GM12874 (cell line): ENCODE measurements at regions not wholly inside any gene's neighbourhood (a gene's known extent, or its start where the extent isn't known, plus 50 kb on each side); places are given as distances from the start of the nearest gene placed in this dataset.

Source experiments
- TF ChIP-seq, protein P1 (sequence below): IDR thresholded peaks from 2 replicates; pipeline ENCODE4 v1.5.1; 2011; ENCODE audit warnings: low read depth, mild to moderate bottlenecking, control low read depth, low read length, moderate library complexity; ENCODE audit not compliant: insufficient read depth

DNA sequence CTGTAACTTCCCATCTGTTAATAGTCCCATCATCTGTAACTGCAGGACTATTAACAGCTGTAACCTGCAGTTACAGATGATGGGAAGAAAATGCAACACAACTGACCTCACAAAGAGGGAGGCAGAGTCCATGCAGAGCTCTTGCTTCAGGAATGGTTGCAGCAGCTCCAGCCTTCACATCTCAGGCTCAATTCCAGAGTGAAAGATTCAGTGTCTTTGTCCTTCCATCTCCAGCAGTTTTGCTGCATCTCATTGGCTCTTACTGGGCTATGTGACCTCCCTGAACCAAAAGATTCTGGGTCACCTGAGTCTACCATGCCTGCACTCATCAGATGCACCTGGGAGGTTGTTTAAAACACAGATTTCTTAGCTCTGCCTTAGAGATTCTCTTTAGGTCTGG lies 686.7 kb downstream of the MATN1 start:
- TF ChIP-seq, protein P1, sequence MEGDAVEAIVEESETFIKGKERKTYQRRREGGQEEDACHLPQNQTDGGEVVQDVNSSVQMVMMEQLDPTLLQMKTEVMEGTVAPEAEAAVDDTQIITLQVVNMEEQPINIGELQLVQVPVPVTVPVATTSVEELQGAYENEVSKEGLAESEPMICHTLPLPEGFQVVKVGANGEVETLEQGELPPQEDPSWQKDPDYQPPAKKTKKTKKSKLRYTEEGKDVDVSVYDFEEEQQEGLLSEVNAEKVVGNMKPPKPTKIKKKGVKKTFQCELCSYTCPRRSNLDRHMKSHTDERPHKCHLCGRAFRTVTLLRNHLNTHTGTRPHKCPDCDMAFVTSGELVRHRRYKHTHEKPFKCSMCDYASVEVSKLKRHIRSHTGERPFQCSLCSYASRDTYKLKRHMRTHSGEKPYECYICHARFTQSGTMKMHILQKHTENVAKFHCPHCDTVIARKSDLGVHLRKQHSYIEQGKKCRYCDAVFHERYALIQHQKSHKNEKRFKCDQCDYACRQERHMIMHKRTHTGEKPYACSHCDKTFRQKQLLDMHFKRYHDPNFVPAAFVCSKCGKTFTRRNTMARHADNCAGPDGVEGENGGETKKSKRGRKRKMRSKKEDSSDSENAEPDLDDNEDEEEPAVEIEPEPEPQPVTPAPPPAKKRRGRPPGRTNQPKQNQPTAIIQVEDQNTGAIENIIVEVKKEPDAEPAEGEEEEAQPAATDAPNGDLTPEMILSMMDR = no peak

DNA sequence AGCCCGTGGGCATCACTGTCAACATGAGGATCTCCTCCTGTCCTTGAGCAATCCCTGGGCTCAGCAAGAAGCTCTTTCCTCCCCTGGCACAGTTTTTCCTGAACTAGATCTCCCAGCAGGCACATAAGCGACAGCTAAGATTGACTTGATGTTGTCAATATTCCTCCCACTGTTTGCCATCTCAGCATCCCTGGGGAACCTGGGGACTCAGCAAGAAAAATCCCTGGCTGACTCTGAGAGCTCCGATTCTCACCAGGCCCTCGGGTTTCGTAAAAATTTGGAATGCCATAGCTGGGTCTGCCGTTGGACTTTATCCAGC lies 687.2 kb downstream of the MATN1 start:
- TF ChIP-seq, protein P1 = no peak

DNA sequence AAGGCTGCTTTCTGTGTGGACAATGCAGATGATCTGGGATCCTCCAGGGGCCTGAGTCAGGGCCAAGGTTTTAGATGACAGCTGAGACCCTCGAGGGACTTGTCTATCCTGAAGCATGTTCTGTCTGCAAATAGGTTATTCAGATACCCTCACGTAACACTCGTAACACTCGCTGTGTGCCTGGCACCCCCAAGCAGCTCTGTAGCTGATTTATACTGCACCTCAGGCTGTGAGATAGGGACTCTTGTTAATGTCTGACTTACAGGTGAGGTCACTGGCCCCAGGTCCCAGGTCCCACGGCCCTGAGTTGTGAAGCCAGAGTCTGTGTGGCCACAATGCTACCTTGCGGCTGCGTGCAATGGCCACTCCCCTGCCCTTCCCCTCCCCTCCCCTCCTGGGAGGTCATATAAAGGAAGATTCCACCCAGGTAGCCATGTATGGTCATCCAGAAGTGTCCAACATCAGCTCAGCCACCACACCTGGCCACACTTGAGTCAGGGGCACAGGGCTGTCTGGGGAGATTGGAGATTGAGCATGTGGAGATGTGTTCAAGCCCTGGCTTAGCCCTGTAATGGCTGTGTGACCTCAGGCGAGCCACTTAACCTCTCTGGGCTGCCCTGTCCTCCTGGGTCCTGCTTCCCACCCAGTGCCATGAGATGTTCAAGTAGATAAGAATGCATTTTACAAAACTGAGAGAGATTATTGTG lies 687.7 kb downstream of the MATN1 start:
- TF ChIP-seq, protein P1 = no peak

DNA sequence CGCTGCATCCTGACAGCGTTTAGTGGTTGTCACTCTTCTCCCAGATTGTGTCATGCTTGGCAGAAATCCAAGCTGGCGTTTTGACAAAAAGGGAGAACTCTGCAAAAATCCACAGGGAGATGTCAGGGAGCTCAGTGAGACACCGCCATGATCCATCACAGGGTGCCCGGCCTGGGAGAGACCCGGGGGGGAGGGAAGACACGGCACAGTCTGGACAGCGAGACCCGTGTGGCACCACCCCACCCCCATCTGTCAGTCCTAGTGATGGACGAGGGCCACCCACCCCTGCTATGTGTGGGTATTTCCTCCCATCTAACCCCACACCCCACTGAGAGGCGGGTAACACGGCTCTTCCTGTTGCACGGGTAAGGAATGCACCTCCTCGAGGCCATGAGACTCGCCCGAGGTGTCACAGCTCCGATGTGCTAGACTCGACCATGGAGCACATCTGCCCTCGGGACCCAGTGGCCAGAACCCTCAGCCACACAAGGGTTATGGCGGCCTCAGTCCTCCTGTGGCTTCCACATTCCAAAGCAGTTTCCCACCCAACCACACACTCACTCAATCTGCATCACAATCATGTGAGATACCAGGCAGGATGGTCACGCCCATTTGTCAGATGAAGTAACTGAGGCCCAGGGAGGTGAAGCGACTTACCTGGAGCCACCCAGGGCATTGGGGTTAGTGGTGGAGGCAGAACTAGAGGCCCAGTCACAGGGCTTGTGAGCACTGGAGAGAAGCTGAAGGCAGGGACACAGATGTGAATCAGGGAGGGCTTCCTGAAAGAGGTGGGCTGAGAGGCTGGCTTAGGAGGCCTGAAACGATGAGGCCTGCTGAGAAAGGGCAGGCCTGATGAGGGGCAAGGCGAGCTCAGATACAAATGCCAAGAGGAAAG lies 688.5 kb downstream of the MATN1 start:
- TF ChIP-seq, protein P1 = no peak

DNA sequence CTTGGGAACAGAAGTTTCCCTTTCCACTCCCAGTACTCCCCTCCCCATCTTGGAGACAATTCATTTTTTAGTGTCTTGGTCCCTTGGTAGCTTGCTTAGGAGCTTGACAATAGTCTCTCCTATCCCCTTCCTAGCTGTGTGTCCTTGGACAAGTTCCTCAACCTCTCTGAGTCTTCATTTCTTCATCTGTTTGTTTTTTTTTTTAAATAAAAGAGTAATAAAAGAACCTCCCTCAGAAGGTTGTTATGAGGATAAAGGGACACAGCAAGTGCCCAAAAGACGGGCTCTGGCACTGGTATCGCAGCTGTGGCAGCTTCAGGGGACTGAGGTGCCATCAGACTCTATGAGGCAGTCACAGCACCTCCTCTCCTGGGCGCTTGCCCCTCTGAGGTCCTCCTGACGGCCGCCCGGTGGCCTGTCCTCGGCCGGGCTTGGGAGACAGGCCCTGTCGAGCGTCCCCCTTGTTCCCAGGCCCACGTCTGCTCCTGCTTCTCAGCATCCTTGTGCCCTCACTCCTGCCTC lies 689.2 kb downstream of the MATN1 start:
- TF ChIP-seq, protein P1 = no peak

DNA sequence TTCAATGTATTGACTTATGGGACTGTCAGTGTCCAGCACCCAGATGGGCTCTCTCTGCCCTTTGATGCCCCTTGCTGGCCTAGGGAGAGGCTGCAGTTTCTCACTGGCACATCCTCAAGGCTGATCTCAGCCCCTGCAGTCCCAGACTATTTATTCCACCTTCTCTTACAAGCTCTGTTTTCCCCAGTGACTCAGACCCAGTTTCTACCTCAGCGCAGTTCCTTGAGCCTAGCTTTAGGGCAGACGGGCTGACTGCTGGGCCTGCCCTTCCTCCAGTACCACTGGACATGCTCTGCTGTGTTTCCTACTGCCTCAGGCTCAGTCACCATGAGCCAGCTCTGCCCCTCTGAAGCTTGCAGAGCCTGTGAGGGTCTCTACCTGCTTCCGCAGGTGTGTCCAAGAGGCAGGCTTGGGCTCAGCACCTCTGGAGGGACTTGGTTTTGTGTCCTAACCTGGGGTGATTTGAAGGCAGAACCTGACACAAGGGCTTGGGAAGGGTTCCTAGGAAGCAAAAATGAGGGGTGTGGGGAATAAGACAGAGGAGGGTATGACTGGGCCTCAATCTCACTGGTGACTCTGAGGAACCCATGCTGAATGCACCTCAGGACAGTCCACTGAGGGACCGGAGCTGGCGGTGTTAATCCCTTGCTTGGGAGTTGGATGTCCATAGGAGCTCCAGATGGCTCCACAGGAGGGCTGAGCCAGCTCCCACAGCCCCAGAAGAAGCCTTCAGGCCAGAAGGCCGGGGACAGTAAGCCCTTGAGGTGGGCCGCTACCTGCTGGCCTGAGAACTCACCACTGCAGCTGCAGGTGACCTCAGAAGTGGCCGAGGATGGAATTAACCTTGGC lies 689.9 kb downstream of the MATN1 start:
- TF ChIP-seq, protein P1 = no peak

DNA sequence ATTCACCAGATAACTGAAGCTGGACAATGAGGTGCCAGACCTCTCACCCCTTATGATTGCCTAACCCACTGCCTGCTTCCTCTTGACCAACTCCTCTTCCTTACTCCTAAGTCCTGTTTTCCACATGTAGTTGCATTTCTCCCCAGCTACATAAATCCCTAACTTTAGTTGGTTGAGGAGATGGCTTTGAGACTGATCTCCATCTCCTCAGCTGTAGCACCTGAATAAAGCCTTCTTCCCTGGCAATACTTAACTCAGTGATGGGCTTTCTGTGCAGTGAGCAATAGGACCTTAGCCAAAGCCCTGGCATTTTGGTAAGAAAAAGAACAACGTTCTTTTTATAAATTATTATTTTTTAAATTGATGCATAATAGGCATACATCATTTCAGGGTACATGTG lies 691.1 kb downstream of the MATN1 start:
- TF ChIP-seq, protein P1 = no peak
